Endothelial cell of umbilical vein (primary cell): ENCODE measurements at regions not wholly inside any gene's neighbourhood (a gene's known extent, or its start where the extent isn't known, plus 50 kb on each side); places are given as distances from the start of the nearest gene placed in this dataset.

ENCODE experiments used
- BruUV-seq: library from RNA; stranded (reverse); fragments of 400-500 nt; replicated peaks from 2 replicates; lab custom pipeline; 2021; lab: Mats Ljungman, UMichigan
- CTCF ChIA-PET: fragments of 300-600, 350-600 bp; sonication (Branson Sonifier 250); formaldehyde crosslinking; loops from one replicate; lab custom pipeline; 2021; ENCODE audit warnings: antibody characterized with exemption, inconsistent platforms; lab: Charles Lee
- POLR2A ChIA-PET: fragments of 300-600, 350-600 bp; sonication (Branson Sonifier 250); formaldehyde crosslinking; loops from one replicate; lab custom pipeline; 2021; ENCODE audit warnings: antibody characterized with exemption, inconsistent platforms; lab: Charles Lee
- DNase-seq: peaks from one replicate; pipeline ENCODE4 v3.0.0-alpha.2; 2011; ENCODE audit warnings: low read depth, low spot score
- FAIRE-seq: peaks from 2 replicates; lab custom pipeline; 2011; peaks lifted over from hg19 to GRCh38; lab: Jason Lieb, UNC
- H2AFZ ChIP-seq: 2 replicates; pipeline ENCODE4 v1.6.0; 2012; ENCODE audit warnings: low read depth, low read length, control low read depth, inconsistent platforms
- H3K27ac ChIP-seq: 2 replicates; pipeline ENCODE4 v1.5.1; 2011; ENCODE audit warnings: low read depth, mild to moderate bottlenecking, control low read depth, low read length, moderate library complexity; ENCODE audit not compliant: insufficient read depth
- H3K27me3 ChIP-seq, 2 experiments: 2 replicates each; pipeline versions ENCODE4 v1.6.0 to v1.6.1; 2011; ENCODE audit warnings: low read length in 2 of 2, mixed read lengths in 1 of 2; ENCODE audit not compliant: control insufficient read depth in 2 of 2, insufficient read depth in 2 of 2
- H3K36me3 ChIP-seq, 2 experiments: 2 replicates in 1 of 2; 3 replicates in 1 of 2; pipeline ENCODE4 v1.5.1; 2011; ENCODE audit warnings: low read length in 2 of 2, mild to moderate bottlenecking in 1 of 2, moderate library complexity in 1 of 2; ENCODE audit not compliant: control insufficient read depth in 2 of 2, insufficient read depth in 2 of 2; ENCODE audit errors: extremely low read depth in 1 of 2
- H3K4me1 ChIP-seq: 3 replicates; pipeline ENCODE4 v1.5.1; 2011; ENCODE audit warnings: mild to moderate bottlenecking, low read length; ENCODE audit not compliant: control insufficient read depth, insufficient read depth; ENCODE audit errors: extremely low read depth
- H3K4me2 ChIP-seq: 2 replicates; pipeline ENCODE4 v1.6.1; 2011; ENCODE audit warnings: low read length, control low read depth, mixed read lengths; ENCODE audit not compliant: insufficient read depth
- H3K4me3 ChIP-seq, 3 experiments: fragments of 200-600 bp in 1 of 3; sonication (generic), shearing (Covaris generic) in 1 of 3; replicated peaks in 1 of 3; 2 replicates each; pipeline ENCODE4 v1.5.1; 2011 to 2016; ENCODE audit warnings: control low read depth in 3 of 3, low read length in 3 of 3, mild to moderate bottlenecking in 2 of 3, inconsistent platforms in 1 of 3, low read depth in 1 of 3, moderate library complexity in 1 of 3; ENCODE audit not compliant: insufficient read depth in 1 of 3
- H3K79me2 ChIP-seq: 2 replicates; pipeline ENCODE4 v1.6.0; 2012; ENCODE audit warnings: low read length, inconsistent platforms; ENCODE audit not compliant: control insufficient read depth, insufficient read depth
- H3K9ac ChIP-seq: replicated peaks from 2 replicates; pipeline ENCODE3; 2011; ENCODE audit warnings: low read length, control low read depth; ENCODE audit not compliant: insufficient read depth; ENCODE audit errors: extremely low read depth
- H3K9me1 ChIP-seq: replicated peaks from 3 replicates; pipeline ENCODE4 v1.6.0; 2011; ENCODE audit warnings: mild to moderate bottlenecking, low read length; ENCODE audit not compliant: control insufficient read depth, insufficient read depth; ENCODE audit errors: extremely low read depth
- H3K9me3 ChIP-seq: replicated peaks from 2 replicates; pipeline ENCODE4 v1.5.1; 2012; ENCODE audit warnings: low read length, inconsistent platforms; ENCODE audit not compliant: control insufficient read depth, insufficient read depth
- H4K20me1 ChIP-seq: replicated peaks from 2 replicates; pipeline ENCODE3; 2011; ENCODE audit warnings: mild to moderate bottlenecking, low read length; ENCODE audit not compliant: control insufficient read depth, insufficient read depth; ENCODE audit errors: extremely low read depth
- CTCF ChIP-seq, 2 donors: IDR thresholded peaks; 1 replicate in 1 of 2; 2 replicates in 1 of 2; pipeline ENCODE4 v1.5.1; 2011; ENCODE audit warnings: low read length in 2 of 2, mild to moderate bottlenecking in 2 of 2, moderate library complexity in 2 of 2, control low read depth in 1 of 2, inconsistent platforms in 1 of 2, low read depth in 1 of 2; ENCODE audit not compliant: insufficient read depth in 1 of 2; ENCODE audit errors: extremely low read depth in 1 of 2
- EZH2 ChIP-seq: IDR thresholded peaks from 2 replicates; pipeline ENCODE4 v1.6.1; 2012; ENCODE audit warnings: borderline replicate concordance, low read depth, mild to moderate bottlenecking, moderate library complexity, low read length, inconsistent platforms; ENCODE audit not compliant: severe bottlenecking
- FOS ChIP-seq: IDR thresholded peaks from 2 replicates; pipeline ENCODE4 v1.6.1; 2011; ENCODE audit warnings: mild to moderate bottlenecking, low read length, moderate library complexity, borderline replicate concordance; ENCODE audit not compliant: insufficient read depth
- GATA2 ChIP-seq: IDR thresholded peaks from 2 replicates; pipeline ENCODE4 v1.7.0; 2011; ENCODE audit warnings: low read depth, mild to moderate bottlenecking, moderate library complexity, mixed read lengths, low read length; ENCODE audit not compliant: insufficient read length, insufficient read depth
- JUN ChIP-seq: IDR thresholded peaks from 2 replicates; pipeline ENCODE4 v1.6.1; 2011; ENCODE audit warnings: borderline replicate concordance, low read depth; ENCODE audit not compliant: insufficient read length, insufficient read depth
- MAX ChIP-seq: IDR thresholded peaks from 2 replicates; pipeline ENCODE4 v1.6.1; 2011; ENCODE audit not compliant: insufficient read depth, insufficient read length
- MYC ChIP-seq: IDR thresholded peaks from one replicate; pipeline ENCODE4 v1.6.1; 2011; ENCODE audit warnings: mild to moderate bottlenecking, low read depth, low read length
- POLR2A ChIP-seq: IDR thresholded peaks from 2 replicates; pipeline ENCODE4 v1.6.1; 2012; ENCODE audit warnings: low read depth, mild to moderate bottlenecking, control low read depth, low read length
- POLR2AphosphoS5 ChIP-seq: IDR thresholded peaks from 2 replicates; pipeline ENCODE4 v1.6.1; 2012; ENCODE audit warnings: low read depth, mild to moderate bottlenecking, control low read depth, low read length, moderate library complexity; ENCODE audit not compliant: insufficient read depth
- dilution Hi-C: fragments of 300-500 bp; cut with MboI; formaldehyde crosslinking; loops from one replicate; pipeline ENCODE4 v1.15.0; 2019; ENCODE audit warnings: low sequenced_read_pairs; ENCODE audit not compliant: extremely low pct_ligation_motif_present
- intact Hi-C: fragments of 100-400 bp; cut with micrococcal nuclease; formaldehyde crosslinking; loops from one replicate; pipeline ENCODE4 v1.10.0; 2022

GRCh38 chr18:22493255-22493654, 75.5 kb upstream of the CTAGE1 start:
- dilution Hi-C loops = no loop called here
- H3K36me3 ChIP-seq = no peaks in the 10 kb centered on the region
- DNase-seq (no peak), FAIRE-seq (no peak)
- H3K9me1 ChIP-seq = no peaks in the 10 kb centered on the region
- H2AFZ ChIP-seq = no peak overlapping the region
- peaks cover 9% of the 10 kb centered on the region for H3K4me1 ChIP-seq
- no TSS peak for BruUV-seq
- no peaks in the 10 kb centered on the region for H3K79me2 ChIP-seq
- no peak overlapping the region for H3K9ac ChIP-seq
- no peak for TF ChIP-seq FOS
- TF ChIP-seq POLR2A = no peak
- TF ChIP-seq GATA2 = no peak
- TF ChIP-seq CTCF (IDR thresholded peaks at IDR 0.05; ENCODE audit: extremely low read depth in 1 of 2, insufficient read depth in 1 of 2, low read depth in 1 of 2, low read length in 2 of 2) = no peak
- no peak for TF ChIP-seq POLR2AphosphoS5
- no peak for TF ChIP-seq MYC
- no peak for TF ChIP-seq JUN
- no peak for TF ChIP-seq EZH2
- TF ChIP-seq MAX = no peak
- no peak overlapping the region for H3K4me3 ChIP-seq
- no peak overlapping the region for H3K27ac ChIP-seq
- no peaks in the 10 kb centered on the region for H3K27me3 ChIP-seq
- no peaks in the 10 kb centered on the region for H3K9me3 ChIP-seq
- ChIA-PET POLR2A (interaction anchor here (0.6 kb wide), 1 partner anchor 323 kb away, joined by 7 read pairs; no protein-coding TSS in a partner anchor), CTCF (interaction anchor here (0.5 to 2.1 kb wide), 5 partner anchors 7 to 319 kb away, joined by 3 to 7 read pairs (median 3); no protein-coding TSS in a partner anchor)
- intact Hi-C loops = loop anchor here (5.0 kb wide), 1 partner anchor 64 kb away; no protein-coding TSS in a partner anchor
- H3K4me2 ChIP-seq = no peak overlapping the region
- H4K20me1 ChIP-seq = no peaks in the 10 kb centered on the region
